Kidney (tissue), 13 donors: ENCODE measurements at regions not wholly inside any gene's neighbourhood (a gene's known extent, or its start where the extent isn't known, plus 50 kb on each side); places are given as distances from the start of the nearest gene placed in this dataset.

Experiments used
- DNase-seq, 5 donors: peaks; one replicate each; pipeline ENCODE4 v3.0.0-alpha.2; 2013 to 2020
- FAIRE-seq: peaks from 2 replicates; lab custom pipeline; 2012; peaks lifted over from hg19 to GRCh38; lab: Jason Lieb, UNC
- H3K27ac ChIP-seq, 2 donors: one replicate each; pipeline ENCODE4 v1.7.0; 2013; ENCODE audit warnings: low read depth in 2 of 2, low read length in 2 of 2, inconsistent platforms in 1 of 2
- H3K27me3 ChIP-seq: one replicate; pipeline ENCODE4 v1.7.1; 2013; ENCODE audit warnings: low read length, inconsistent platforms; ENCODE audit not compliant: control insufficient read depth, insufficient read depth
- H3K36me3 ChIP-seq, 3 donors: one replicate each; pipeline versions ENCODE4 v1.7.0 to v1.7.1; 2013; ENCODE audit warnings: low read length in 3 of 3, control low read depth in 1 of 3, inconsistent platforms in 1 of 3; ENCODE audit not compliant: insufficient read depth in 3 of 3, control insufficient read depth in 2 of 3
- H3K4me1 ChIP-seq, 3 donors: one replicate each; pipeline versions ENCODE4 v1.7.0 to v1.7.1; 2013; ENCODE audit warnings: low read length in 3 of 3, inconsistent platforms in 1 of 3, low read depth in 1 of 3; ENCODE audit not compliant: control insufficient read depth in 2 of 3, insufficient read depth in 2 of 3
- H3K4me3 ChIP-seq, 3 donors: one replicate each; pipeline versions ENCODE4 v1.7.0 to v1.8.1; 2013; ENCODE audit warnings: low read length in 3 of 3, control low read depth in 1 of 3, inconsistent platforms in 1 of 3
- H3K9ac ChIP-seq, 3 donors: one replicate each; pipeline versions ENCODE4 v1.7.0 to v1.7.1; 2013; ENCODE audit warnings: low read length in 3 of 3, control low read depth in 1 of 3, inconsistent platforms in 1 of 3
- H3K9me3 ChIP-seq, 3 donors: one replicate each; pipeline versions ENCODE4 v1.7.0 to v1.7.1; 2013; ENCODE audit warnings: low read length in 3 of 3, control low read depth in 1 of 3, inconsistent platforms in 1 of 3; ENCODE audit not compliant: control insufficient read depth in 2 of 3, insufficient read depth in 1 of 3
- CTCF ChIP-seq: IDR thresholded peaks from 3 replicates; pipeline ENCODE4 v1.5.1; 2012; ENCODE audit warnings: mild to moderate bottlenecking, moderate library complexity, borderline replicate concordance; ENCODE audit not compliant: insufficient read depth; ENCODE audit errors: extremely low read depth
- intact Hi-C: fragments of 100-400 bp; cut with DNase I; formaldehyde crosslinking; loops from one replicate; pipeline ENCODE4 v1.11.1; 2022
- donor health status: control.
- donor health status: control.
- donor health status: control.
- donor health status: control.
- donor health status: control.
- donor health status: DM: yes; HTN: yes; CAD: no.
- donor health status: Normal renal cell carcinoma (clear cell type).

GRCh38 chr3:23653647-23654525 is 151.9 kb upstream of the UBE2E1 start:
- no peak for DNase-seq
- no peaks in the 10 kb centered on the region for H3K4me1 ChIP-seq
- no peak overlapping the region for H3K4me3 ChIP-seq
- intact Hi-C loops, result no loop called here
- no peaks in the 10 kb centered on the region for H3K36me3 ChIP-seq
- H3K27ac ChIP-seq, result no peak overlapping the region
- no peak overlapping the region for H3K9ac ChIP-seq
- FAIRE-seq, result no peak
- H3K27me3 ChIP-seq, result no peaks in the 10 kb centered on the region
- H3K9me3 ChIP-seq, result peaks cover 0 to 7% (median 0%) of the 10 kb centered on the region in 3 donors
- TF ChIP-seq CTCF, result no peak

- Histone ChIP-seq H3K9me3 (peaks cover 0 to 7% (median 0%) of the 10 kb centered on the region in 3 donors), H3K27ac (no peak overlapping the region), H3K9ac (no peak overlapping the region), H3K36me3 (no peaks in the 10 kb centered on the region), H3K4me3 (no peak overlapping the region), H3K27me3 (no peaks in the 10 kb centered on the region), H3K4me1 (no peaks in the 10 kb centered on the region)
- TF ChIP-seq CTCF, result no peak
- FAIRE-seq (no peak), DNase-seq (no peak)
- intact Hi-C loops, result no loop called here
Measured at GRCh38 chr3:23654571-23654970, 151.2 kb upstream of the UBE2E1 start.

- H3K9ac ChIP-seq, result no peak overlapping the region
- no peaks in the 10 kb centered on the region for H3K36me3 ChIP-seq
- TF ChIP-seq CTCF, result no peak
- intact Hi-C loops, result no loop called here
- FAIRE-seq (no peak), DNase-seq (no peak)
- no peak overlapping the region for H3K4me3 ChIP-seq
- H3K9me3 ChIP-seq, result peaks cover 0 to 7% (median 0%) of the 10 kb centered on the region in 3 donors
- H3K27ac ChIP-seq, result no peak overlapping the region
- no peaks in the 10 kb centered on the region for H3K27me3 ChIP-seq
- H3K4me1 ChIP-seq, result no peaks in the 10 kb centered on the region
Measured at GRCh38 chr3:23655749-23656148, 150.0 kb upstream of the UBE2E1 start.
